GM21528 (cell line): ENCODE measurements at regions not wholly inside any gene's neighbourhood (a gene's known extent, or its start where the extent isn't known, plus 50 kb on each side); places are given as distances from the start of the nearest gene placed in this dataset.

Experiments used
- ATAC-seq: cut with Tn5 transposase; IDR thresholded peaks from one replicate; pipeline ENCODE4 v1.9.1; 2021; ENCODE audit warnings: mild to moderate bottlenecking, moderate library complexity; ENCODE audit not compliant: unreplicated experiment, low FRiP score

DNA sequence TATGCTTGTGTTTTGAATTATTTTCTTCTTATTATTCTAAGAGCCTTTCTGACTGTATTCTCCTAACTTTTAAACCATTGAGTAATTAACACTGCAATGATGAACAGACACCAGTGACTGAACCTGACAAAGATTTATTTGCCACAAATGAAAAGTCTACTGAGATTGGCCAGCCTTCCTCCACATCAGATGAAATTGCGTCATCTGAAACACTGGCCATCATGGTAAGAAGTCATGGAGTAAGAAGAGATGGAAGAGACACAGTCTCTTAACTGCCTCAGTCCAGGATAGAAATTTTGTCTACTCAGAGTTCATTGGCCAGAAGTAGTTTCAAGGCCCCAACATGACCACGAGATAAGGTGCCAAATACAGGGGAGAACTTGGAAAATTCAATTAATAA is 357.8 kb downstream of the BMPER start:
- no peak for ATAC-seq

DNA sequence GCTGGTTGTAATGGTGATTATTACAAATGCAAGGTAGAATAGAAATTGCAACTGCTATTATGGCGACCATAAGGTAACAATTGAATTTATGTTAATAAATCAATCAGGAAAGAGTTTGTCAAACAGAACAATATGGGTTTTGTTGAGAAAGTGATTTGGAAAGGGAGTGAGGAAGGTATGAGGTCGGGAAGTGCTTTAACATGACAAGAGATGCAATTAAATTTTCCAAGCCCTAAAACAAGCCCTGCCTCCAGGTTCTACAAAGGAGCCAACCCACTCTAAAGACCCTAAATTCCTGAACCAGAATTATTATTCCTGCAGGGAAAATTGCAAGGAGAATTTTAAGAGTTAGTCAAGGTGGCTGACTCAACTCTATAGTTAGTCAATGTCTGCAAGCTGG is 363.7 kb downstream of the BMPER start:
- no peak for ATAC-seq

DNA sequence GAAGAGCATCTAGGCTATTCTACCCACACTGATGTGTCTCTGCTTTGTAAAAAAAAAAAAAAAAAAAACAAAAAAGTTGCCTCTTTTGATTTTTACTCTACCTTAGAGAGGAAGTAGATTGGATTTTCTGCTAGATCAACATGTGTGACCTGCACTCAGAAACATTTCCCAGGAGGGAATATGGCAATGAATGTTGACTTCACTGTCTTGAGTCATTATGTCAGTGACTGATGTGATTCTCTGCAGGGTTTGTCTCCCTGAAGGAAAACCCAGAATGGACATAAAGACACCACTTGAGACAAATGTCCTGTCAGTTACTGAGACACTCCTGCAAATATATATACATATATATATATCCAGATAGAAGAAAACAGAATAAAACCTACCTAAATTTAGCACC is 370.3 kb downstream of the BMPER start:
- no peak for ATAC-seq

DNA sequence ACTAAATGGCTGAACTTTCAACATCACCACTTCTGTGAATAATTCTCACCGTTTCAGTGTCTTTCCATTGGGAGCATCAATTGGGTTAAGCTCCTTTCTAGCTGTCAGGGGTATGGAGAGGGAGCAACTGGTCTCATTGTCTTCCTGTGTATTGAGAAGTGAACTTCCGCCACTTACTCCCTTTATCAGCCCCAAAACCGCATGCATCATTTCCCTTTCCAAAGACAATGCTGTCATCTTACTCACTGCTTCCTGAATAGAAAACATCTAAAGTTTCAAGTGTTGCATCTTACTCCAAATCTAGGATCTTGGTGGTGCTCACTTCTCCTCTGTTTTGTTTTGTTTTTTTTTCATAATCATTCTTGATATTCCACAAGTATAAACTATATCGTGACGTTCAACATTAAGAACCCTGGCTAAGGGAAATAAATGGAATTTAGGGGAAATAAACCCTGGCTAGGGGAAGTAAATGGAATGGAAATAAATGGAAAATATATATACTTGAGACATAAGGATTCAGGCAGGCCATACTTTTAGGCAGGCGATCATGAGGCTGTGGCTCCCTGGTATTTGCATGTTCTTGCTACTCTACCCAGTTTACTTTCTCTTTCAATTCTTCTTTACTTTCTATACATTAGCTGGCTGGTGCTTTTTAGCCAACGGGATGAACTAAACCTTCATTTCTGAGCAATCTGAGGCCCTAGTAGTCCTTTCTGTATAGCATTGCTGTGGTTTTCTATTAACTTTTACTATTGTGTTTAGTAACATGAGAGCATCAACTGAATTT is 371.9 kb downstream of the BMPER start:
- ATAC-seq, result peak; percentile 81

DNA sequence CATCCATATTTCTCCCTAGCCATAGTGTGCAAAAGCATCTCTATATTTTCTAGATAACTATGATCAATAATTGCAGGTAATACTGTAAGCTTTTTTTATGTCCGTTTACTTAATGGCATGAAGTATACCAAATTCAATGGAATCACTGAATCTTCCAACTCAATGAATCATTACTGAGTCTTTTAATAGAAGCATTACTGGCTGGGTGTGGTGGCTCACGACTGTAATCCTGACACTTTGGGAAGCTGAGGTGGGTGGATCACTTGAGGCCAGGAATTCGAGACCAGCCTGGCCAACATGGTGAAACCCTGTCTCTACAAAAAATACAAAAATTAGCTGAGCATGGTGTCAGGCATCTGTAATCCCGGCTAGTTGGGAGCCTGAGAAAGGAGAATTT is 372.5 kb downstream of the BMPER start:
- ATAC-seq, result no peak

DNA sequence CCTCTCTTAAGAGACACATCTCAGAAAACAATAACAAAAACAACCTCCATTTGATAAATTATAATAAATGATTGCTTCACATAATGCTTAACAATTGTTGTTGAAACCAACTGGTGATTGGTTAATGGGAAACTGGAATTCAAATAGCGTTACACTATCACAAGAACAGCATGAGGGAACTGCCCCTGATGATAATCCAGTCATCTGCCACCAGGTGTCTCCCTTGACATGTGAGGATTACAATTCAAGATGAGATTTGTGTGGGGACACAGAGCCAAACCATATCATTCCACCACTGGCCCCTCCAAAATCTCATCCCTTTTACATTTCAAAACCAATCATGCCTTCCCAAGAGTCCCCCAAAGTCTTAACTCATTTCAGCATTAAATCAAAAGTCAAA is 375.9 kb downstream of the BMPER start:
- no peak for ATAC-seq

DNA sequence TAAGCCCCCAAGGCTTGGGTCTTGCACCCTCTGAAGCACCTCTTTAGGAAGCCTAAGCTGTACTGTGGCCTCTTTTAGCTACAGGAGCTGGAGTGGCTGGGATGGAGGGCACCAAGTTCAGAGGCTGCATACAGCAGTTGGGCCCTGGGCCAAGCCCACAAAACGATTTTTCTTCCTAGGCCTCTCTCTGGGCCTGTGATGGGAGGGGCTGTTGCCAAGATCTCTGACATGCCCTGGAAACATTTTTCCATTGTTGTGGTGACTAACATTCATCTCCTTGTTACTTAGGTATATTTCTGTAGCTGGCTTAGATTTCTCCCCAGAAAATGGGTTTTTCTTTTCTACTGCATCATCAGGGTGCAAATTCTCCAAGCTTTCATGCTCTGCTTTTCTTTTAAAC is 375.7 kb upstream of the NPSR1 start:
- no peak for ATAC-seq

DNA sequence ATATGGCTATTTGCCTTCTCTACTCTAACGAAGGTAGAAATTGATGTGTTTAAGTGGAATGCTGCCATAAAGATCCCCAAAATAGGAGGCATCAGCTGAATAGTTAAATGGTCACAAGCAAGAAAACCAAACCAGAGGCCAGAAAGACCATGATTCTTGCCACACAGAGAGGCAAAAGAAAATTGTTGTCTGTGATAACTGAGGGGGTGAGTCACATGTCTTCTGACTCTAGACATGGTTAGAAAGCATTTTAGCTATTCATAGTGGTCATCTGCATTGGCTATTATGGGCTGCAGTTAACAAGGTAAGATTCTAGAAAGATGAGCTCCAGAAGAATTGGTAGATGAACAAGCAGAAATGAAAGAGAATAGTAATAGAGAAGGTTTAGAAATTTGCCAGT is 361.4 kb upstream of the NPSR1 start:
- ATAC-seq, result no peak

DNA sequence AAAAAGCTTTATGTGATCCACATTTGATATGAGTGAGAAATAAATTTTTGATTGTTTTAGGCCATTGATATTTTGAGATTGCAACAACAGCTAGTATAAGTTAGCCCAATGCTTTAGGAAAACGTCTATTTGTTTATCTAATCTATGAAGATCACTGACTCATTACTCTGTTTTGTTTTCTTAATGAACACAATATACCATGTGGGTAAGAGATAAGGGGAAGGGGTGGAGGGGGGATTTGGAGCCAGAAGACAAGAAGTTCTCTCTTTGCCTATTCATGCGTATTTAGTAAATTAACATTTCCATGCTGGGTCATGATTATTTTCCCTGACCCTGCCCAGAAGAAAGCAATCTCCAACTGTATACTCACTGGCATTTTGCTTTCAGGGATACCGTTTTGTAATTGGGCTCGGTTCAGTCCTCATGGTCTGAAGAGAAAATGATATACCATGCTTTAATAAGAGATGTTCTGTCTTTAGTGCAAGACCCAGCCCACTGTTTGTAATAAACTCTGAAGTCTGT is 359.5 kb upstream of the NPSR1 start:
- ATAC-seq, result no peak

DNA sequence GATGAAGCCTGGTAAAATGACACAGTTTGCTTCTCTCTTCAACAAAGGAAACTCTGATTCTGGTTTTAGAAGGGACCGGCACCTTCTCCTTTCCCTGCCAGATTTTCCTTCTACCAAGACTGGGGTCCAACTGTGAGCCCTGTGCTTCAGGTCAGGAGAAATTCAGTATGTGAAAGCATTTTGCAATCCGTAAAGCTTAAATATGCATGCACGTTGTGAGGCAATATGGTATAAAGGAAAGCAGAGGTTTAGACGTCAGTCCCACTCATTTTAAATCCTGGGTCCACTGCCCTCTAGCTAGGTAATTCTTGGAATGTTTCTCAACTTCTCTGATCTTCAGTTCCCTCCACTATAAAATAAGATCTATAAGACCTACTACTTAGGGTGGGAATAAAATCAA is 359.0 kb upstream of the NPSR1 start:
- no peak for ATAC-seq

DNA sequence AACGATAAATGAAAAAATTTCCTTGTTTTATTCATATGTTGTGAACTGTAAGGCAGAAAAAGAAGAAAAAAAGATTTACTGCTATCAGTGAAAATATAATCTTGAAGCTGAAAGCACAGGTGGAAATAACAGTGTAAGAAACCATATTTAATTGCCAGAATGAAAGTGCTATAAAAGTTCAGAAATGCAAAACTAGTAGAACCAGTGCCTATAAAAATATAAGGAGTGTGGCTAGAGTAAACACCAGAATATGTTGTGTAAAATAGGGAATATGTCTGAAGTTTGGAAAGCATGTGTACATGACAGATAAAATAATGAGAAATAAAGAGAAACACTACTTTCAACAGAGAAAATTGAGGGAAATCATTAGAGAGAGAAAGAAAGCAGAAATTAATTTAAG is 350.5 kb upstream of the NPSR1 start:
- ATAC-seq, result no peak

DNA sequence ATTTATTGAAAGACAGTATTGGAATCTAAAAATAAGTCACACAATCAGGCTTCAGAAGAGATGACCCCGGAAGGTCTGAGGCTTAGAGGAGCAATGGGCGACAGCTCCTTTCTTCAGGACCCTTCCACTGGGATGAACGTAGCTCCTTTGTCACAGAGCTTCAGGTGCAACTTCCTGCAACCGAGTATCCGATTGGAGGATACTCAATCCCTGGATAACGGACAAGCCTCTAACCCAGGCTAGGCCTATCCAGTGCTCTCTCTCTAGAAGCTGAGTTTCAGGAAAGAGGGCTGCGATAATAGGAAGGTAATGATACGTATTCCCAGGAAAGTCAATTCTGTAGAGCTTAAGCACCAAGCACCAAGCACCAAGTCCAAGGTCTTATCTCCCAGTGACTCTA is 349.4 kb upstream of the NPSR1 start:
- no peak for ATAC-seq

DNA sequence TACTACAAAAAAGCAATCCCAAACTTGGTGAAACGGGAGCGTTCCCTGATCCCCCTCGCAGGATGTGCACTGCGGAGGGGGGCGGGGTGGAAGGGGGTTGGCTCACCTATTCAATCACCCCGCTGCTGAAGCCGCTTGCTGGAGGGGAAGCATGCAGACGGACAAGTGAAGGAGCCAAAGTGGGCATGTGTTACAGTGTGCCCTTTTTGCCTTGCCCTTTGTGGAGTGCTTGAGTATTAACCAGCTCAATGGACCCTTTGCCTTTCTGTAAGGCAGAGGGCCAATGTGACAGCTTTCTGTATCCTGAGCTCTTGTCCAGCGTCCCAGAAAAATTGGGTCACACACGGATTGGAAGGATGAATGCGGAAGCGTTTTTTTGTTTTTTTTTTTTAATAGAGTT is 348.9 kb upstream of the NPSR1 start:
- ATAC-seq, result no peak

DNA sequence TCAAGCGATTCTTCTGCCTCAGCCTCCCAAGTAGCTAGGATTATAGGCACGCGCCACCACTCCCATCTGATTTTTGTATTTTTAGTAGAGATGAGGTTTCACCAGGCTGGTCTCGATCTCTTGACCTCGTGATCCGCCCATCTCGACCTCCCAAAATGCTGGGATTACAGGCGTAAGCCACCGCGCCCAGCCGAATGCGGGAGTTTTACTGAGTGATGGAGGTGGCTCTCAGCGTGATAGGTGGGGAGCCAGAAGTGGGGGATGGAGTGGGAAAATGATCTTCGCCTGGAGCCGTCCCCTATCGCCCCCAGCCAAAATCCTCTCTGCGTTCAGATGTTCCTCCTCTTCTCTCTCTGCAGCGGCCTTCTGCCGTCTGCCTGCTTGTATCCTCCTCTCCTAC is 348.4 kb upstream of the NPSR1 start:
- no peak for ATAC-seq

DNA sequence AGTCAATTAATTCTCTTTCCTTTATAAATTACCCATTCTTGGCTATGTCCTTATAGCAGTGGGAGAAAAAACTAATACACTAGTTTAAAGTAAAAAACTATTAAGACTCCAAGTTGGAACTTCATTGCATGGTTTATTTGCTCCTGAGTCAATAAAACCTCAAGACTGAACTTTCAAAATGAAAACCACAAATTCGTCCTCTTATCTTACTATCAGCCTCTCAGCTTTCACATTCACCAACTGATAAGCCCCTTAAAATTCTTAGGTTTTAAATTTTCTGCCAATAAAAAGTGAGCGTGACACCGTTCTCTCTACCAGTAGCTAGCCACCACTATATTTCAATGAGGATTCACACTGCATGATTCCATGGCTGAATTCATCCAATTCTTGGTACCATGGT is 346.4 kb upstream of the NPSR1 start:
- ATAC-seq, result no peak

DNA sequence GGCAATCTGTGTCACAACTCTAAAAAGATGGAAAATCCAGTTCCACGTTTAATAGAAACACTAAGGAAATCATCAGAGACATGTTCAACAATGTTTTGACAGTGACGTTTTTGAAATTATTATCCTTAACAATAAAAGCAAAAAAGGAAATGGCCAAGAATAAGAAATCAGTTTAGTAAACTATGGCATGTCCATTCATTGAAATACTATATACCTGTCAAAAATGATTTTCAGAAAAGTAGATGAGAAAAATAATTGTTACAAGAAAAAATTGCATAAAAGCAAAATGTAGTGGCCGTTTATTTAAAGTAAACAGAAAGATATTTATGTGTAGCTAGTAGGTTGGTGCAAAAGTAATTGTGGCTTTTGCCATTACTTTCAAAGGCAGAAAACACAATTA is 345.4 kb upstream of the NPSR1 start:
- ATAC-seq, result no peak

DNA sequence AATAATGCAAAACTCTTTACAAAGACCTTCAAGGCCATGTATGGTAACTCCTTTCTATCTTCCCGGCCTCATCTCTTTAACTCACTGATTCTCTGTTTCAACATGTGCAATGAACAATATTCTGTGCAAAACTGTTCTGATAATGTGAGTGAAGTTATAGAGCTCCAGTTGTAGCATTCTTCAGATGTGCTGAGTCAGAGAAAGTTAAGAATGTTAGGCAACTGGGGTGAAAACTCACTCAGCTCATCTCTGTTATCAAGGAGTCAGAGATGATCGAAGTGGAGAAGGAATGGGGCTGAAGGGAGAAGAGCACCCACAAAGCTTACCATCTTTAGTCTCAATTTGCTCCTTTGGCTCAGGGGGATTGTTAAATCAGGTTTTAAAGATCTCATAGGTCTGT is 344.7 kb upstream of the NPSR1 start:
- no peak for ATAC-seq

DNA sequence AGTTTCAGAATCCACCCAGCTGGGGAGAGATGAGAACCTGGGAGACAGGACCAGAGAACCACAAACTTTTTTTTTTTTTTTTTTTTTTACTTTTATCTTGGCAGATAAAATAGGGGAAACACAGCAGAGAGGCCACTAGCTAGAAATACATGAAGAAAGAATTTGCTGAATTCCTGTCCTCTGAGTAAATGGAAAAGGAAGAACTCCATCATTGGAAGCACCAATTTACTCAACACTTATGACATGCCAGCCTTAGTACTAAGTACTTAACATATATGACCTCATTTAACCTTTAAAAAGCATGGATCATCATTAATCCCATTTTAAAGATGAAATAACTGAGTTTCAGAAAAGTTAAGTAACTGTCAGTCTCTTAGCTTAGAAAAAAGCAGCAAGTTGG is 343.0 kb upstream of the NPSR1 start:
- ATAC-seq, result no peak

DNA sequence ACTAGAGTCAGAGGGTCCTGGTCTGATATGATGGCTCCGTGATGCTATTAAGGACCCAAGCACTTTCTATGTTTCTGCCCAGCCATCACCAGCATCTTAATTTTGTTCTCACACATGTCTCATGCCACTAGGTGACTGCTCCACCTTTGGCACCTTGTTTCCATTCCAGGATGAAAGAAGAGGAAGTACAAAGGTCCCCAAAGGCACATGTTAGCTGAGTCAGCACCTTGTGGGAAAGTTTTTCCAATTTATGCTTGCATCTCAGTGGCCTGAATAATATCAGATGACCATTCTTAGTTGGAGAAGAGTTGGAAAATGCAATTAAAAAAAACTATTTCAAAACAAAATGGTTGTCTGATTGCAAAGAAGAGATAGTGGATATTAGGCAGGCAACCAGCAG is 341.0 kb upstream of the NPSR1 start:
- ATAC-seq, result no peak

DNA sequence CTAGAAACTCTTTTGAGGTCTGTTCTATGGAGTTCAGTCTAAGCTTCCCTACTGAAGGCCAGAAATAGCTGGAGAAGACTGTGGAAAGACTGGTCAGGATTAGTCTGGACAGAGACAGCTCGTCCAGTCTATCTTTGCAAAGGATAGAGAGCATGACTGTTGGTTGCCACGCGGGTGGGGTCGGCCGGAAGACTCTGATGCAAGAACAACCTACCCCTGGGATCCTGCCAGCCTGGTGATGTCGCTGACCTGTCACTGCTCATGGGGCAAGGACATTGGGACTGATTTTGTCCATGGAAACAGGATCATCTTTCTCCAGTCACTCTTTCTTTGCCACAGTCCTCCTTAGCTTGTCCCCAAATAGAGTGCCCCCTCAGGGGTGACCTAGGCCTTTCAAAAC is 337.6 kb upstream of the NPSR1 start:
- no peak for ATAC-seq

DNA sequence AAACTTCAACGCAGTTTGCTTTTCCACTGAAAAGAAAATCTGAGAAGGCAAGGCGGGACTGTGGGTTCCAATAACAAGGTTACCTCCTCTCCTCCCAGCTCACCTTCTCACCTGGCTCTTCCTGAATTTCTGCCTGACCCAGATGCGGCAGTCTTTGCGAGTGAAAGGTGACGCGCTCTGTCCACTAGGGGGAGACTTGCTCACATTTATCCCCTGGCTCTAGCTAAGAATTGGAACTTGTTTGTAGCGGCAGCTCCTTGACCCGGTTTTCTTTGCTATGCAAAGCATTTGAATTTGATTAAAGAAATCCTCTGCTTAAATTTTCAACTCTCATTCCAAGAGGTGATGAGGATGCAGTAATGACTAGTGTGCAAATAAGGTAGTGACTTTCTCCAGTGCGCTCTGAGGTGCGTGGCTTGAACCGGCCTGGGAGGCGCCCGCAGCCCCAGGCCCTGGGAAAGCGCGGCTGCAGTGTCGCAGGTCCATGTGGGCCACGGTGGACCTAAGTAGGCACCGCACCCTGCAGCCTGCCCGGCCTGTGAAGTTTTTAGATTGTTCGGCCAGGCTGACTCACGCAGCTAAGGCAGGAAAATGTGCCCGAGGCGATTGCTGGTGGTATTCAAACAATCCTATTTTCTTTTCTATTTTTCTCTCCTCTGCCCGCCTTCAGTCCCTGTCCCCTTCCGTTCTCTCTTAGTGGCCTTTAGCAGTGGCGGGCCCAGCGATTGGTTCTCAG is 336.9 kb upstream of the NPSR1 start:
- ATAC-seq, result peak; percentile 93

DNA sequence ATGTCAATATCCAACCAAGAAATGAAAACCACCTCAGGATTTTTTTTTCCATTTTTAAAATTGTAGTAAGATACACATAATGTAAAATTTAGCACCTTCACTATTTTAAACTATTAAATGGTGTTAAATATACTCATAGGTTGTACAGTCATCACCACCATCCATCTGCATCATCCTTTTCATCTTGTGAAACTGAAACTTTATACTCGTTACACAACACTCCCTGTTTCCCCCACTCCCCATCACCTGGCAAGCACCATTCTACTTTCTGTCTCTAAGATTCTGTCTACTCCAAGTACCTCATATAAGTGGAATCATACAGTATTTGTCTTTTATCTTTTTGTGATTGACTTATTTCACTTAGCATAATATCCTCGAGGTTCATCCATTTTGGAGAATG is 335.2 kb upstream of the NPSR1 start:
- no peak for ATAC-seq
